HTR-8/SVneo (cell line): ENCODE measurements at regions not wholly inside any gene's neighbourhood (a gene's known extent, or its start where the extent isn't known, plus 50 kb on each side); places are given as distances from the start of the nearest gene placed in this dataset.

Source experiments
- DNase-seq: peaks from one replicate; pipeline ENCODE4 v3.0.0; 2011; ENCODE audit warnings: low spot score, mixed read lengths; ENCODE audit not compliant: insufficient read length
- FAIRE-seq: peaks from 2 replicates; lab custom pipeline; 2011; peaks lifted over from hg19 to GRCh38; lab: Jason Lieb, UNC

GRCh38 chr9:95735701-95736100 lies 139.8 kb upstream of the ERCC6L2 start:
- DNase-seq (no peak), FAIRE-seq (no peak)

GRCh38 chr9:95733741-95734666 lies 141.5 kb upstream of the ERCC6L2 start:
- DNase-seq (no peak), FAIRE-seq (no peak)

DNA sequence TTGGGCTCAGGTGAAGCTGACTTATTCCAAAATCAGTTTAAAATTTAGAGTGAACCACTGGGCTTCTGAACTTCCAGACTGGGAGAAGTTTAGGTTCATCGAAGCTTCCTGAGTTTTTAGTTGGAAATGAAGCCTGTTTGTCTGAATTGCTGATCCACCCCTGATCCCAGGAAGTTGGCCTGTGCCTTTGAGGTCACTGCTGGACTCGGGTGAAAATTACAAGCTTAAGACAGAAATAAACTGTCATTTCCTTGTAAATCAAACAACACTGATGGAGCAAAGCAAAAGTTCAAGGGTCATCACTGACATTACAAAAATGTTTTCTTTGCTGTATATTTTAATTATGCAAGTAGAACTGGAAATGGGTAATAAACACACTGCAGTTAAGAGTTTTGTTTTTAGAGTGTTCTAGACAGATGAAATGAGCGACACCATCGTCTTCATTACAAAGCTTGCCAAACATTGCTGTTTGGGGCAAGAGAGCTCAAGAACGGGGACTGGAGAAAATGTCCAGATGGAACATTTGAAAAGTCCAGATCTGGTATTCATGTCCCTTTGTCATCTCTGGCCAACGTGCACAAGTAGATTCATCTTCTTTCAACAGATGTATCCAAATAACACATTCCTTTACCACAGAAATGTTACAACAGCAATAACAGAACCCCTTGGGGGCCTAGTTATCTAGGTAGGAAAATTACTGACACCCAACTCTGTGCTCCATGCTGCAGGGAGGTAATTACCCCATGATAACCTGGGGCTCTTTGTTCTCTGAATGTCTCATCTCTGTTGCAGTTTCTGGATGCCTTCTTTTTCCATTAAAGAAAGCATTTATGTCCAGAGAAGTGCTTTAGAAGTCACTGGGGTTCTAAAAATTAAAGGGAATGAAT lies 142.4 kb upstream of the ERCC6L2 start:
- no peak for DNase-seq
- no peak for FAIRE-seq

- FAIRE-seq (no peak), DNase-seq (no peak)
Observed at GRCh38 chr9:95731876-95732275, 143.6 kb upstream of the ERCC6L2 start.

DNA sequence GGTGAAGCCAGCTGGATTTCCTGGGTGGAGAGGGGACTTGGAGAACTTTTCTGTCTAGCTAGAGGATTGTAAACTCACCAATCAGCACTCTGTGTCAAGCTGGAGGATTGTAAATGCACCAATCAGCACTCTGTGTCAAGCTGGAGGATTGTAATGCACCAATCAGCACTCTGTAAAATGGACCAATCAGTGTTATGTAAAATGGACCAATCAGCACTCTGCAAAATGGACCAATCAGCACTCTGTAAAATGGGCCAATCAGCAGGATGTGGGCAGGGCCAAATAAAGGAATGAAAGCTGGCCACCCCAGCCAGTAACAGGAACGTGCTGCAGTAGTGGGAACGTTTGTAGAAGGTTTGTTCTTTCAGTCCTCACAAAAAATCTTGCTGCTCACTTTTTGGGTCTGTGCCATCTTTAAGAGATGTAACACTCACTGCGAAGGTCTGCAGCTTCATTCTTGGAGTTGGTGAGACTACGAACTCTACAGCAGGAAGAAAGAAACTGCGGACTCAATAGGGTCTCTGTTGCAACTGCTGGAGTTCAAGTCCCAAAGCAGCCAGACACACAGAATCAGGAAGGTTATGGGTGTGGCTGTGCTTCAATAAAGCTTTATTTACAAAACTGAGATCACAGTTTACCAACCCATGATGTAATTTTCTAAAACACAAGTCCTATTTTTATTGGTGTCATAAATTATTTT lies 145.7 kb upstream of the ERCC6L2 start:
- DNase-seq (no peak), FAIRE-seq (no peak)

GRCh38 chr9:95729046-95729445 lies 146.4 kb upstream of the ERCC6L2 start:
- FAIRE-seq (no peak), DNase-seq (no peak)

- no peak for FAIRE-seq
Observed at GRCh38 chr9:95727947-95728520, 147.5 kb upstream of the ERCC6L2 start.

DNA sequence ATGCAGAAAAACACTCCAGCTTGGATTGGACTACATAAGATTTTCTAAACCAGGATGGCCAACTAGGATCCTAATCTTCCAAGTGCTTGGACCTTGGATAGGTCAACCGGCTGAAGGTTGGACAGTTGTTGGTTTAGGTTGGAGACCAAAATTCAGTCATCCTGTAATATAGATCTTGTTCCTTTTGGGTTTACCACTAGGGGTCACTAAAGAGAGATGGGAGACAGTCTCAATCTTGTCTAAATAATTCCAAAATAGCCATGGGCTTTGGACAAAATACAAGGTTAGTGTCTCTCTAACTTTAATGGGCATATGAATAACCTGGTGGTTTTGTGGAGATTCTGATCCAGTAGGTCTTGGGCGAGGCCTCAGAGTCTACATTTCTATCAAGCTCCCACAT lies 148.7 kb upstream of the ERCC6L2 start:
- FAIRE-seq, result no peak
- DNase-seq, result peak; percentile 36

More at GRCh38 chr9:95727947-95728520, 147.5 kb upstream of the ERCC6L2 start:
- DNase-seq, result no peak

DNA sequence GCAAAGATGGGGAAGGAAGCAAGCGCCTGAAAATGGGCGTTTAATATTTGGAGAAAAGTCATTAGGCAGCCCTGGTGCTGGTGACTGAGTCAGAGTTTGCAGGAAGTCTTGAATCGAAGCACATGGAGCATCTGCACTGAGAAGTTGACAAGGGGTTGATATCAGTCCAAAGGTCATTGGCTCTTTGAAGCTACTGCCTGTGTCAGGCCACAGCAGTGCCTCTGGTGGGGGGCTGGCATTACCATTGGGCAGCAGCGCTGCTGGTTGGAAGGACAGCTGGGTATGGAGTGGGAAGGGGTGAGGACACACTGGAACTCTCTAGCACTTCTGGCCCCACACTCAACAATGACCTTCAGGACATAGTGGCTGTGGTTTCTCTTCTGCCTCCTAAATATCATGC lies 150.4 kb upstream of the ERCC6L2 start:
- FAIRE-seq (no peak), DNase-seq (no peak)

GRCh38 chr9:95724253-95724991 lies 151.1 kb upstream of the ERCC6L2 start:
- DNase-seq, result no peak
- FAIRE-seq, result no peak

DNA sequence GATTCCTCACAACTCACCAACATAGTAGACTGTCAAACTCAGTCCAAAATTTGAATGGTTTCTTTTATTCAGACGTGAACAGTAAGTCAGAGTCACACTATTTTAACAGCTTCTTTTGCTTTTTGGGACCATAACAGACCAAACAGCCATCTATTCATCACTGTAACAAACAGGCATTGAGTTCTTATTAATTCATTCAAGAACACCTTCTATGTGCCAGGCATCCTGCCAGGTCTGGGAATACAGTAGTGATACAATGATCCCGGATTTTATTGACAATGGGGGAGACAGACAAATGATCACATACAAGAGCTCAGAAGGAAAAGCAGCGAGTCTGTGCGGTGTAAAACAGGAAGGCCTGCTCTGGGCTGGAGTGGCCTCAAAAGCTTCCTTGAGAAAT lies 153.3 kb upstream of the ERCC6L2 start:
- no peak for DNase-seq
- FAIRE-seq, result no peak

DNA sequence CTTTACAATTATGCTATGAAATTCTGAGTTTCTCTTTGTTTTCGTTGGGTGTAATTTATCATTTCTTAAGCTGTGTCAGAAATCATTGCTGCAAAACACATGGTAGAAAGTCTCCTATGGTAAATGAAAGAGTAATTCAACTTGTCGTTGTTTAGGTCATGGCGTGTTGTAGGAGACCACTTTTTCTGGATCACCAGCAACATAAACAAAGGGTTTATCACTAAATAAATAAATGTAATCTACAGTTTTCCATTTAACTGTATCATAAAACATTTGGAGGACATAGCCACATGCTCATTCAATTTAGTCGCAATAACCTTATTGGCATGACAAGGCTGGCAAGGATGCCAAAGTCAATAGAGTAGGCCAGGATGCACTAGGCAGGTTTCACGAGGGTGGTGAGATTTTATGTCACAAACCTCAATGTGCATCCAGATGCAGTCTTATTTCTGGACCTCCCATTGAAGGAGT lies 154.4 kb upstream of the ERCC6L2 start:
- no peak for DNase-seq
- no peak for FAIRE-seq

GRCh38 chr9:95720496-95720895 lies 155.0 kb upstream of the ERCC6L2 start:
- FAIRE-seq, result no peak
- DNase-seq, result no peak

- FAIRE-seq (no peak), DNase-seq (no peak)
Observed at GRCh38 chr9:95719354-95719753, 156.1 kb upstream of the ERCC6L2 start.

GRCh38 chr9:95718263-95718662 lies 157.2 kb upstream of the ERCC6L2 start:
- no peak for DNase-seq
- FAIRE-seq, result no peak

- no peak for FAIRE-seq
- DNase-seq, result no peak
Observed at GRCh38 chr9:95715868-95716435, 159.5 kb upstream of the ERCC6L2 start.

DNA sequence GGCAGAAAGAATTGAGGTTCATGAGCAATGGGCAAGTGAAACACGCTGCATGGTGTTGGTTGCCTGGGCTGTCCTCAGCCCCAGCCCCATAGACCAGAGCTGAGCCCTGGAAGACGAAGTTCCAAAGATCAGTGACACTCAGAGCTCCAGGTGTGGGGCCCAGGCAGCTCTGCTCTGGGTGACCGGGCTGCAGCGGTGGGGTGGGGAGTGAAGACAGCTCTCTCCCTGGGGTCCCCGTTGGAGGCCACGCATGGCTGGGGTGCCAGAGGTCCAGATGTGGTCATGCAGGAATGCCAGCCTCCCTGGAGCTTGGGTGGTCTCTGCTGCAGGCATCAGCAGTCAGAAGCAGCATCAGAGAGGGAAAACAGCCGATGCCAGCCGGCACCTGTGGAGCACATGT lies 165.0 kb upstream of the ERCC6L2 start:
- DNase-seq (no peak), FAIRE-seq (no peak)

- DNase-seq (no peak), FAIRE-seq (no peak)
Observed at GRCh38 chr9:95696701-95697100, 178.8 kb upstream of the ERCC6L2 start.

GRCh38 chr9:95691435-95691834 lies 174.7 kb upstream of the PTCH1 start:
- no peak for FAIRE-seq
- no peak for DNase-seq
